Osteocyte (in vitro differentiated cells): ENCODE measurements at regions not wholly inside any gene's neighbourhood (a gene's known extent, or its start where the extent isn't known, plus 50 kb on each side); places are given as distances from the start of the nearest gene placed in this dataset.

ENCODE experiments used
- DNase-seq: peaks from one replicate; pipeline ENCODE4 v3.0.0; 2021; ENCODE audit warnings: mixed read lengths; ENCODE audit not compliant: unreplicated experiment; ENCODE audit errors: extremely low spot score
- H3K27ac Mint-ChIP-seq: one replicate; pipeline ENCODE4 v1.8.0; 2021; ENCODE audit warnings: mild to moderate bottlenecking, mixed read lengths; ENCODE audit not compliant: unreplicated experiment
- H3K27me3 Mint-ChIP-seq: one replicate; pipeline ENCODE4 v1.8.0; 2021; ENCODE audit warnings: mixed read lengths; ENCODE audit not compliant: unreplicated experiment
- H3K36me3 Mint-ChIP-seq: one replicate; pipeline ENCODE4 v1.8.0; 2021; ENCODE audit warnings: mixed read lengths; ENCODE audit not compliant: unreplicated experiment
- H3K4me1 Mint-ChIP-seq: one replicate; pipeline ENCODE4 v1.8.0; 2021; ENCODE audit warnings: mixed read lengths; ENCODE audit not compliant: unreplicated experiment
- H3K4me3 Mint-ChIP-seq: one replicate; pipeline ENCODE4 v1.8.0; 2021; ENCODE audit warnings: mild to moderate bottlenecking, moderate library complexity, mixed read lengths; ENCODE audit not compliant: unreplicated experiment
- H3K9me3 Mint-ChIP-seq: one replicate; pipeline ENCODE4 v1.8.0; 2021; ENCODE audit warnings: mixed read lengths; ENCODE audit not compliant: unreplicated experiment
- CTCF ChIP-seq: fragments of 200-600 bp; sonication (generic); IDR thresholded peaks from 2 replicates; pipeline ENCODE4 v1.5.0; 2021; ENCODE audit warnings: antibody characterized with exemption, mild to moderate bottlenecking, moderate library complexity

GRCh38 chr3:127100459-127101410 is 92.2 kb upstream of the PRR23E start:
- no peak for TF ChIP-seq CTCF
- peaks cover 32% of the 10 kb centered on the region for H3K27me3 Mint-ChIP-seq

GRCh38 chr3:127101411-127102187 is 91.3 kb upstream of the PRR23E start:
- Mint-ChIP-seq H3K4me1 (no peaks in the 10 kb centered on the region), H3K27ac (no peak overlapping the region), H3K27me3 (peaks cover 27% of the 10 kb centered on the region), H3K4me3 (no peak overlapping the region), H3K9me3 (no peaks in the 10 kb centered on the region), H3K36me3 (no peaks in the 10 kb centered on the region)
- DNase-seq = no peak
- no peak for TF ChIP-seq CTCF

More at GRCh38 chr3:127100459-127101410, 92.2 kb upstream of the PRR23E start:
- Mint-ChIP-seq H3K4me3 (no peak overlapping the region), H3K27ac (no peak overlapping the region), H3K36me3 (no peaks in the 10 kb centered on the region), H3K9me3 (no peaks in the 10 kb centered on the region), H3K4me1 (no peaks in the 10 kb centered on the region)
- DNase-seq = no peak

- no peak for DNase-seq
- no peaks in the 10 kb centered on the region for H3K9me3 Mint-ChIP-seq
- peaks cover 24% of the 10 kb centered on the region for H3K27me3 Mint-ChIP-seq
- H3K4me3 Mint-ChIP-seq = no peak overlapping the region
- no peaks in the 10 kb centered on the region for H3K36me3 Mint-ChIP-seq
- H3K27ac Mint-ChIP-seq = no peak overlapping the region
- H3K4me1 Mint-ChIP-seq = no peaks in the 10 kb centered on the region
- TF ChIP-seq CTCF = no peak
Measured at GRCh38 chr3:127102188-127102520, 90.8 kb upstream of the PRR23E start.

- Mint-ChIP-seq H3K4me1 (no peaks in the 10 kb centered on the region), H3K27ac (no peak overlapping the region), H3K27me3 (peaks cover 24% of the 10 kb centered on the region), H3K9me3 (no peaks in the 10 kb centered on the region), H3K4me3 (no peak overlapping the region), H3K36me3 (no peaks in the 10 kb centered on the region)
- no peak for TF ChIP-seq CTCF
- no peak for DNase-seq
Measured at GRCh38 chr3:127102587-127102986, 90.3 kb upstream of the PRR23E start.

- no peaks in the 10 kb centered on the region for H3K36me3 Mint-ChIP-seq
- no peak overlapping the region for H3K27ac Mint-ChIP-seq
- peaks cover 24% of the 10 kb centered on the region for H3K27me3 Mint-ChIP-seq
- no peaks in the 10 kb centered on the region for H3K4me1 Mint-ChIP-seq
- no peaks in the 10 kb centered on the region for H3K9me3 Mint-ChIP-seq
- no peak overlapping the region for H3K4me3 Mint-ChIP-seq
- no peak for DNase-seq
- TF ChIP-seq CTCF = no peak
Measured at GRCh38 chr3:127103080-127103479, 89.9 kb upstream of the PRR23E start.
